K562 (cell line): ENCODE measurements at regions not wholly inside any gene's neighbourhood (a gene's known extent, or its start where the extent isn't known, plus 50 kb on each side); places are given as distances from the start of the nearest gene placed in this dataset.

Source experiments
- ATAC-seq: fragments of 200-7000 bp; cut with Tn5 transposase; 3 replicates; pipeline ENCODE4 v1.9.1; 2020; ENCODE audit warnings: moderate library complexity
- BruUV-seq: library from RNA; stranded (reverse); fragments of 400-500 nt; replicated peaks from 2 replicates; lab custom pipeline; 2021; lab: Mats Ljungman, UMichigan
- CTCF ChIA-PET: fragments of 300-600 bp; formaldehyde crosslinking; extraction: SDS; loops from one replicate; lab custom pipeline; 2021; ENCODE audit warnings: low intra/inter-chr PET ratio; lab: Yijun Ruan, JAX
- POLR2A ChIA-PET: fragments of 300-600, 350-650 bp; sonication (Branson Sonifier 250); formaldehyde crosslinking; extraction: SDS; loops from one replicate; lab custom pipeline; 2021; ENCODE audit warnings: antibody characterized with exemption, inconsistent platforms; lab: Yijun Ruan, JAX
- DNase-seq, 4 experiments: peaks; one replicate each; pipeline versions ENCODE4 v3.0.0 to v3.0.0-alpha.2; 2011 to 2018; ENCODE audit warnings: low spot score in 3 of 4, mixed read lengths in 3 of 4; ENCODE audit errors: extremely low read depth in 1 of 4
- FAIRE-seq: peaks from 2 replicates; lab custom pipeline; 2011; peaks lifted over from hg19 to GRCh38; lab: Jason Lieb, UNC
- H2AFZ ChIP-seq: 2 replicates; pipeline ENCODE4 v1.6.0; 2011; ENCODE audit warnings: low read depth, low read length, control low read depth, inconsistent platforms
- H3K27ac ChIP-seq: fragments of 200-600 bp; 3 replicates; pipeline ENCODE4 v1.8.0; 2011; ENCODE audit warnings: low read depth, mild to moderate bottlenecking, control low read depth, inconsistent platforms, low read length, moderate library complexity, mixed read lengths; ENCODE audit errors: extremely low read depth
- H3K27me3 ChIP-seq, 2 experiments: fragments of 300-600 bp in 1 of 2; 2 replicates in 1 of 2; 3 replicates in 1 of 2; pipeline versions ENCODE4 v1.6.0 to v1.8.0; 2011; ENCODE audit warnings: inconsistent platforms in 2 of 2, low read length in 2 of 2, mild to moderate bottlenecking in 1 of 2, mixed read lengths in 1 of 2, moderate library complexity in 1 of 2; ENCODE audit not compliant: control insufficient read depth in 2 of 2, insufficient read depth in 2 of 2
- H3K36me3 ChIP-seq: fragments of 300-600 bp; 3 replicates; pipeline ENCODE4 v1.8.0; 2011; ENCODE audit warnings: mild to moderate bottlenecking, low read length, inconsistent platforms; ENCODE audit not compliant: control insufficient read depth, insufficient read depth
- H3K4me1 ChIP-seq, 2 experiments: fragments of 200-600 bp in 1 of 2; replicated peaks in 1 of 2; 2 replicates in 1 of 2; 3 replicates in 1 of 2; pipeline versions ENCODE4 v1.5.1 to v1.8.0; 2011; ENCODE audit warnings: inconsistent platforms in 2 of 2, low read length in 2 of 2, mild to moderate bottlenecking in 1 of 2, mixed read lengths in 1 of 2, moderate library complexity in 1 of 2; ENCODE audit not compliant: control insufficient read depth in 2 of 2, insufficient read depth in 2 of 2
- H3K4me2 ChIP-seq: 2 replicates; pipeline ENCODE4 v1.6.1; 2011; ENCODE audit warnings: low read length, control low read depth, inconsistent platforms, mixed read lengths; ENCODE audit not compliant: insufficient read depth
- H3K4me3 ChIP-seq: fragments of 200-600 bp; sonication (generic), shearing (Covaris generic); 2 replicates; pipeline ENCODE4 v1.5.1; 2016; ENCODE audit warnings: control low read depth, inconsistent platforms
- H3K79me2 ChIP-seq: fragments of 200-600 bp; 3 replicates; pipeline ENCODE4 v1.8.0; 2011; ENCODE audit warnings: low read length, inconsistent platforms; ENCODE audit not compliant: control insufficient read depth, insufficient read depth
- H3K9ac ChIP-seq, 2 experiments: 2 replicates each; pipeline versions ENCODE4 v1.6.0 to v1.6.1; 2011; ENCODE audit warnings: low read depth in 2 of 2, low read length in 2 of 2, control low read depth in 1 of 2, inconsistent platforms in 1 of 2, mild to moderate bottlenecking in 1 of 2, mixed read lengths in 1 of 2; ENCODE audit not compliant: insufficient read depth in 1 of 2
- H3K9me1 ChIP-seq: one replicate; pipeline ENCODE4 v1.6.0; 2011; ENCODE audit warnings: inconsistent platforms, mild to moderate bottlenecking, low read length, moderate library complexity; ENCODE audit not compliant: control insufficient read depth, insufficient read depth
- H3K9me3 ChIP-seq: replicated peaks from 2 replicates; pipeline ENCODE4 v1.5.1; 2011; ENCODE audit warnings: low read depth, low read length, inconsistent platforms; ENCODE audit not compliant: control insufficient read depth, insufficient read depth
- H4K20me1 ChIP-seq: replicated peaks from 2 replicates; pipeline ENCODE4 v1.6.1; 2011; ENCODE audit warnings: low read length, inconsistent platforms, mixed read lengths; ENCODE audit not compliant: control insufficient read depth, insufficient read depth
- ATF1 ChIP-seq, 2 experiments: fragments of 450-650 bp in 1 of 2; IDR thresholded peaks; 2 replicates each; pipeline ENCODE4 v1.6.1; 2016; ENCODE audit warnings: missing compliant biosample characterization in 1 of 2, missing genetic modification characterization in 1 of 2
- POLR2A ChIP-seq: fragments of 450-650 bp; conservative IDR thresholded peaks from 2 replicates; pipeline ENCODE4 v1.6.1; 2016
- ZKSCAN3 ChIP-seq: fragments of 250-450 bp; sonication (Bioruptor Pico); IDR thresholded peaks from 2 replicates; pipeline ENCODE4 v1.4.0; 2020
- WGBS: fragments of 100-300 bp; shearing (Covaris generic); methylation state at CpG from one replicate; pipeline ENCODE4 v1.1.6; 2016; ENCODE audit warnings: low coverage, mixed read lengths; ENCODE audit not compliant: insufficient coverage; ENCODE audit errors: missing lambda C conversion rate; 5-methylcytosine and 5-hydroxymethylcytosine counted together
- in situ Hi-C: fragments of 300-500 bp; cut with MboI; formaldehyde crosslinking; loops from 4 replicates; pipeline ENCODE4 v1.15.0; 2018; ENCODE audit warnings: inconsistent platforms, mixed read lengths
- intact Hi-C: fragments of 100-400 bp; cut with micrococcal nuclease; formaldehyde crosslinking; loops from 2 replicates; pipeline ENCODE4 v1.14.2; 2022
- TF ChIP-seq, protein P1 (sequence below), 3 experiments: IDR thresholded peaks in 2 of 3; conservative IDR thresholded peaks in 1 of 3; 2 replicates each; pipeline ENCODE4 v1.5.1; 2011 to 2012; ENCODE audit warnings: low read length in 3 of 3, mild to moderate bottlenecking in 3 of 3, control low read depth in 2 of 3, improper control_type of control experiment in 1 of 3, inconsistent platforms in 1 of 3, low read depth in 1 of 3, mixed read lengths in 1 of 3, moderate library complexity in 1 of 3; ENCODE audit not compliant: insufficient read depth in 2 of 3

DNA sequence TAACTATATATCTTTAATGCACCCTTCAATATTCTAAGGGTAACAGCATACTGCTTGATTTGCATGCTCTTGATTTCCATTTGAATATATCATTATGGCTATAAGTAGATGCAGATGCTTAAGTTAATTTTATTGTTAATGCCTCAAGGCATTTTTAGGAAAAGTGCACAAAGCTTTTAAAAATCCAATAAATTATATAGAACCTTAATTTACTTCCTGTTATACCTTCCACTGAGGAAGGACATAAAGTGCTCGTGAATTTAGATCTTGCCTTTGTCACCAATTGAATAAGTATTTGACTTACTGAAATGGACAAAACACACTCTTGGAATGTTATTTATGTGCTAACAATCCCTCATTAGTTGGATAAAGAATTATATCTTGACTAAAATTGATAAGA lies 276.7 kb upstream of the CCDC54 start:
- Histone ChIP-seq H3K27me3 (no peaks in the 10 kb centered on the region), H3K4me3 (no peak overlapping the region), H3K9me3 (no peaks in the 10 kb centered on the region), H3K36me3 (no peaks in the 10 kb centered on the region), H3K9ac (no peak overlapping the region), H3K9me1 (no peaks in the 10 kb centered on the region), H3K4me1 (no peaks in the 10 kb centered on the region), H4K20me1 (no peaks in the 10 kb centered on the region), H3K79me2 (no peaks in the 10 kb centered on the region), H2AFZ (no peak overlapping the region), H3K27ac (no peak overlapping the region), H3K4me2 (no peak overlapping the region)
- in situ Hi-C loops (no loop called here), intact Hi-C loops (no loop called here)
- CTCF ChIA-PET = no interaction called here
- 10% methylated on average over 1 of the region's 1 CpG for WGBS
- no peak for FAIRE-seq
- DNase-seq = no peak
- no TSS peak for BruUV-seq
- no peak for TF ChIP-seq POLR2A
- no peak for TF ChIP-seq ZKSCAN3 (CRISPR knock-in tag)
- no peak for ATAC-seq
- POLR2A ChIA-PET = no interaction called here

DNA sequence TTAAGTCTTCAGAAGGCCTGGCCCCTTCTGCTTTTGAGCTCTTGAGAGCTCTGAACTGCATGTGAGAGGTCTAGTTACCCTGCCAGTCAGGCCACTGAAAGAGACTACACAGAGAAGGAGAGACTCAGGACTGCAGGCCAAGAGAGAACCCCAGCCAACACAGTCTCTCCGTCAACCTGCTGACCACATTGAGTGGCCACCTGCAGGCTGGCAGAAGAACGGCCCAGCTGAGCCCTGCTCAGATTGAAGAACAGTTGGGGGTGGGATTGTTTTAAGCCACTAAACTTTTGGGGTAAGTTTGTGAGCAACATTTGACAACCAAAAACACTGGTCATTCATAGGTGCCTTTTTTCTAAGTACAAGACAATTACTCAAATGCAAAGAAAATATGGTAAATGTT lies 273.5 kb upstream of the CCDC54 start:
- BruUV-seq = no TSS peak
- no peak overlapping the region for H3K4me3 ChIP-seq
- FAIRE-seq (no peak), ATAC-seq (no peak), DNase-seq (no peak)
- intact Hi-C loops = no loop called here
- WGBS = 14% methylated on average over 2 of the region's 2 CpGs
- no peaks in the 10 kb centered on the region for H3K9me3 ChIP-seq
- H3K9me1 ChIP-seq = no peaks in the 10 kb centered on the region
- no peak overlapping the region for H2AFZ ChIP-seq
- H3K4me2 ChIP-seq = no peak overlapping the region
- H3K27me3 ChIP-seq = no peaks in the 10 kb centered on the region
- no peaks in the 10 kb centered on the region for H4K20me1 ChIP-seq
- CTCF ChIA-PET = no interaction called here
- H3K9ac ChIP-seq = no peak overlapping the region
- H3K4me1 ChIP-seq = no peaks in the 10 kb centered on the region
- TF ChIP-seq, protein P1, sequence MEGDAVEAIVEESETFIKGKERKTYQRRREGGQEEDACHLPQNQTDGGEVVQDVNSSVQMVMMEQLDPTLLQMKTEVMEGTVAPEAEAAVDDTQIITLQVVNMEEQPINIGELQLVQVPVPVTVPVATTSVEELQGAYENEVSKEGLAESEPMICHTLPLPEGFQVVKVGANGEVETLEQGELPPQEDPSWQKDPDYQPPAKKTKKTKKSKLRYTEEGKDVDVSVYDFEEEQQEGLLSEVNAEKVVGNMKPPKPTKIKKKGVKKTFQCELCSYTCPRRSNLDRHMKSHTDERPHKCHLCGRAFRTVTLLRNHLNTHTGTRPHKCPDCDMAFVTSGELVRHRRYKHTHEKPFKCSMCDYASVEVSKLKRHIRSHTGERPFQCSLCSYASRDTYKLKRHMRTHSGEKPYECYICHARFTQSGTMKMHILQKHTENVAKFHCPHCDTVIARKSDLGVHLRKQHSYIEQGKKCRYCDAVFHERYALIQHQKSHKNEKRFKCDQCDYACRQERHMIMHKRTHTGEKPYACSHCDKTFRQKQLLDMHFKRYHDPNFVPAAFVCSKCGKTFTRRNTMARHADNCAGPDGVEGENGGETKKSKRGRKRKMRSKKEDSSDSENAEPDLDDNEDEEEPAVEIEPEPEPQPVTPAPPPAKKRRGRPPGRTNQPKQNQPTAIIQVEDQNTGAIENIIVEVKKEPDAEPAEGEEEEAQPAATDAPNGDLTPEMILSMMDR (IDR thresholded peaks at IDR 0.05 in 2 of 3, conservative IDR thresholded peaks at IDR 0.05 in 1 of 3; ENCODE audit: insufficient read depth in 2 of 3, low read depth in 1 of 3, low read length in 3 of 3) = peak in 2 of 3 experiments; percentile 15 to 33; a peak in 1 of 6 replicates
- TF ChIP-seq ATF1 (CRISPR knock-in tag; IDR thresholded peaks at IDR 0.05) (no peak), ATF1 (tag; IDR thresholded peaks at IDR 0.05) (no peak)
- TF ChIP-seq, all 486 proteins: peak for 1
- no peaks in the 10 kb centered on the region for H3K36me3 ChIP-seq
- no peak overlapping the region for H3K27ac ChIP-seq
- POLR2A ChIA-PET = no interaction called here
- no peaks in the 10 kb centered on the region for H3K79me2 ChIP-seq
- in situ Hi-C loops = no loop called here
